Activated CD4-positive, CD25-positive, alpha-beta regulatory T cell treated with anti-CD3 and anti-CD28 coated beads, Interleukin-2, amount 50 U/mL, for 24 hours (primary cell): ENCODE measurements at regions not wholly inside any gene's neighbourhood (a gene's known extent, or its start where the extent isn't known, plus 50 kb on each side); places are given as distances from the start of the nearest gene placed in this dataset.

Source experiments
- ATAC-seq, 2 donors: fragments of 150-1000 bp; cut with Tn5 transposase; one replicate each; pipeline ENCODE4 v1.10.0; 2021; ENCODE audit warnings: mild to moderate bottlenecking in 1 of 2, moderate library complexity in 1 of 2

- no peak for ATAC-seq
These were observed 73.7 kb upstream of the NPAS1 start for GRCh38 chr19:46945694-46946489.

GRCh38 chr19:46946611-46947238 is 72.9 kb upstream of the NPAS1 start:
- ATAC-seq: no peak

- ATAC-seq: no peak
These were observed 71.8 kb upstream of the NPAS1 start for GRCh38 chr19:46947866-46948265.

GRCh38 chr19:46950526-46951170 is 69.0 kb upstream of the NPAS1 start:
- ATAC-seq: no peak

- ATAC-seq: peak; percentile 53 to 64
These were observed 68.3 kb upstream of the NPAS1 start for GRCh38 chr19:46951171-46951986.

- ATAC-seq: no peak
These were observed 66.8 kb upstream of the NPAS1 start for GRCh38 chr19:46952874-46953273.

GRCh38 chr19:46953955-46954501 is 65.6 kb upstream of the NPAS1 start:
- no peak for ATAC-seq

GRCh38 chr19:46954502-46954992 is 65.1 kb upstream of the NPAS1 start:
- peak in 1 of 2 donors; percentile 3 for ATAC-seq

- ATAC-seq: peak; percentile 81 to 82
These were observed 64.4 kb upstream of the NPAS1 start for GRCh38 chr19:46954993-46955812.

GRCh38 chr19:46955813-46956371 is 63.7 kb upstream of the NPAS1 start:
- ATAC-seq: no peak

GRCh38 chr19:46958532-46958931 is 61.1 kb upstream of the NPAS1 start:
- peak in 1 of 2 donors; percentile 34 for ATAC-seq

GRCh38 chr19:46959894-46960556 is 59.6 kb upstream of the NPAS1 start:
- ATAC-seq: no peak

GRCh38 chr19:46962030-46962570 is 57.5 kb upstream of the NPAS1 start:
- no peak for ATAC-seq

GRCh38 chr19:46963093-46963734 is 56.4 kb upstream of the NPAS1 start:
- ATAC-seq: no peak

GRCh38 chr19:46967578-46968032 is 52.0 kb upstream of the NPAS1 start:
- peak; percentile 71 to 88 for ATAC-seq
